CD1c-positive myeloid dendritic cell (primary cell): ENCODE measurements at regions not wholly inside any gene's neighbourhood (a gene's known extent, or its start where the extent isn't known, plus 50 kb on each side); places are given as distances from the start of the nearest gene placed in this dataset.
"Not testable (repeated sequence)": the region's sequence is repeated elsewhere in the genome, so short reads cannot be mapped to it uniquely, and the experiment has no call there.

Source experiments
- DNase-seq: peaks from one replicate; pipeline ENCODE4 v3.0.0-alpha.2; 2016; ENCODE audit errors: extremely low spot score

GRCh38 chr9:78438211-78438610 lies 141.3 kb downstream of the PSAT1 start:
- DNase-seq = no peak

DNA sequence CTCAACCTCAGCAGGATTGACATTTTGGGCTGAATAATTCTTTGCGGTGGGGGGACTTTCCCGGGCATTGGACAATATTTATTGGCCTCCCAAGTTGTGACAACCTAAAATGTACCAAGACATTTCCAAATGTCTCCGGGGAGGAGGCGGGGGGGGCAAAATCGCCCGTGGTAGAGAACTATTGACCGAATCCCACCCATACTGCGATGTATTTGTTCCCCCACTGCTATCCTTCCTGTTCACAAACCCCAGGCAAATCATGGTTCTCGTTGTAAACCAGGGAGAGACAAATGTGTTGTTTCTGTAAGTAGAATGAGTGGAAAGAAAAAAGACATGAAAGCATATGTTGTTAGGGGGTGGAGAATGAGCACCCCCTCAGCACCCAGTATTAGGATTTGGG lies 141.9 kb downstream of the PSAT1 start:
- DNase-seq = no peak

- DNase-seq = peak; percentile 75
These were observed 142.4 kb downstream of the PSAT1 start for GRCh38 chr9:78439190-78439865.

DNA sequence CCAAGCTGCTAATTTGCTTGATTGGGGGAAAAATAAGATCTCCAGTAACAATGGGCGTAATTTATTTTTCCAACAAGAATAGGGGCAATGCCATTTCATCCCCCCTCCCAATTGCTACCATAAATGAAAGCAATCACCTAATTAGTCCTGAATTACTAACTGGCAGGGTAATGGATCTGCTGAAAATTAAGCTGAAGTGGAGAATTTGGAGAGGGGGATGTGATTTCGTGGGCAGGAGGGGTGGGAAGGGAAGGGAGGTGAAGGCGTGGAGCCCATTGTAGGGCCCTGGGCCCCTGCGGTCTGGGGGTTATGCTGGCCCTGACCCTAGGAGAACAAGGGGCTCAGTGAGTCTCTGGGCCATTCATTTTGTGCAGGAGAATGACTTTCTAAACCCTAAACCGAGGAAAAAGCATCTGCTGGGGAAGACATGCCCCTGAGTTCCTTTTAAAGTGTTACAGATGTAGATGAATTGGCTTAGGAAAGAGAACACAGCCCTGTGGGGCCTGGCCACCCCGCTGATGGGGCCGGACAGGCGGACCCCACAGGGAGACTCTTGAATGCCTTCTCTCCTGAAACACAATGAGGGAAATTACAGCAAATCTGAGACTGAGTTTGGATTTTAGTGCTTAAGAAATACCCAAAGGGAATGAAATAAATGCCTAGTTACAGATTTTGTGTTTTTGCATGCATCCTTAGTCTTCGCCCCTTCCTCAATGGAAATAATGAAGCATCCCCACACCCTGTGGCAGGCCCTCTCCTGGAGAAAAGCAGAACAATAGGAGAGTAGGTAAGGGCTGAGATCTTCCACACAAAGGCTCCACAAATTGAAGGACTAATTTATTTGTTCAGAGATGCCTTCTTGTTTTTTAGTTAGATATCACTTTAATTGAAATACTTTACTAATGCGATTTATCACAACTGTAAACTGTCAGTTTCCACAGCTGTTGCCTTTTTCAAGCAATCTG lies 143.2 kb downstream of the PSAT1 start:
- no peak for DNase-seq

GRCh38 chr9:78441396-78441795 lies 144.5 kb downstream of the PSAT1 start:
- no peak for DNase-seq

DNA sequence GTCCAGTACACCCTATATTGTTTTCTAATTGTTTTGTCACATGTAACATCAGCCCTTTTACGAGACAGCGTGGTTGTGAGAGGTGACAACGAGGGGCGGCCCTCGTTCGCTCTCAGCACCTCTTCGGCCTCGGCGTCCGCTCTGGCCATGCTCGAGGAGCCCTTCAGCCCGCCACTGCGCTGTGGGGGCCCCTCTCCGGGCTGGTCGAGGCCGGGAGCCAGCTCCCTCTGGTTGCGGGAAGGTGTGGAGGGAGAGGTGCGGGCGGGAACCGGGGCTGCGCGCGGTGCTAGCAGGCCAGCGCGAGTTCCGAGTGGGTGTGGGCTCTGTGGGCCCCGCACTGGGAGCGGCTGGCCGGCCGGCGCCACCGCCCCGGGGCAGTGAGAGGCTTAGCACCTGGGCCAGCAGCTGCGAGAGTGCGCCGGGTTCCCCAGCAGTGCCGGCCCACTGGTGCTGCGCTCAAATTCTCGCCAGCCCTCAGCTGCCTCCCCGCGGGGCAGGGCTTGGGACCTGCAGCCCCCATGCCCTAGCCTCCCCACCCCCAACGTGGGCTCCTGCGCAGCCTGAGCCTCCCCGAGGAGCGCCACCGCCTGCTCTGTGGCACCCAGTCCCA lies 145.0 kb downstream of the PSAT1 start:
- no peak for DNase-seq

- DNase-seq = not testable (repeated sequence)
These were observed 145.7 kb downstream of the PSAT1 start for GRCh38 chr9:78442577-78442976.

DNA sequence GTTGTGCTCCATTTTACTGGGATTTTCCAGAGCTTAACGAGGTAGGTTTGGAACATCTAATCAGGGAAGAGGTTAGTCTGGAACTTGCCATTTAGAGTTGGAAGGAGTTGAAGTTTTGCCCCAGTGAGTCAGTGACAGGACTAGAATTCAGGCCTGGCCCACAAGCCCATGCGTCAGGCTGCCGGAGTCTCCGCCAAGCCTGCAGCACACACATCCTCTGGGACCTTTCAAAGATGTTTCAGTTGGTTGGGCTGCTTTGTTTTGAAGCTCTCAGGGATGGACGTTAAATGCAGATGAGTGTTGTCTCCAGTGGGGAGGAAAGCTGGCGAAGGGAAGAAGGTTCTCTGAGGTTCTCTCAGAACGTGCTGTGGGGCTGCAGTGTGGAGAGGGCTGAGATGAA lies 147.0 kb downstream of the PSAT1 start:
- no peak for DNase-seq

- DNase-seq = no peak
These were observed 152.2 kb downstream of the PSAT1 start for GRCh38 chr9:78448960-78449673.

DNA sequence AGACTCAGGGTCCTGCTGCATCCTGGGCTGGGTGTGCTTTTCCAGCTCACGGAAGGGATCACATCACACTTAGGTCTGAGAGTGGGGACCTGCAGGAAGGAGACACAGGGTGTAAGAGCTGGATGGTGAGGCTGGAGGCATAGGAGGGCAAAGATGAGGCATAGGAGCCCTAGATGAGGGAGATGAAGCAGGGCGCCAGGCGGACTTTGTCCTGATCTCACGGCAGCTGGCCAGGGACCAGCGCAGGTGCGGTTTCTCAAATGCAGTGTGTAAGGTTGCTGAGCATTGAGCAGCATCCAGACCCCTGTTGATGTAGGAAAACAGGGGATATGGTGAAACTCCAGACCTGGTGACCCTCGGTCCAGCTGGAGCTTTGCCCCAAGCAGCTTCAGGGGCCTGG lies 156.5 kb downstream of the PSAT1 start:
- DNase-seq = no peak

GRCh38 chr9:78462611-78463010 lies 165.7 kb downstream of the PSAT1 start:
- DNase-seq = no peak

DNA sequence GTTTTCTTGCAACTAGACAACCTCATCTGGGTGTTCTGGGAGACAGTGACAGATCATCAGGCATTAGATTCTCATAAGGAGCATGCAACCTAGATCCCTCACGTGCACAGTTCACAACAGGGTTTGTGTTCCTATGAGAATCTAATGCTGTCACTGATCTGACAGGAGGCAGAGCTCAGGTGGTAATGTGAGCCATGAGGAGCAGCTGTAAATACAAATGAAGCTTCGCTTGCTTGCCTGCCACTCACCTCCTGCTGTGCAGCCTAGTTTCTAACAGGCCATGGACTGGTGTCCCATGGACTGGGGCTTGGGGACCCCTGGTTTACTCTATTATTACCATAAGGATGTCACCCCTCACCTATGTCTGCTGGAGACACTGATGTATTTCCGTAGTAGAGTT lies 166.8 kb downstream of the PSAT1 start:
- no peak for DNase-seq

- DNase-seq = no peak
These were observed 171.3 kb downstream of the PSAT1 start for GRCh38 chr9:78468231-78468630.

DNA sequence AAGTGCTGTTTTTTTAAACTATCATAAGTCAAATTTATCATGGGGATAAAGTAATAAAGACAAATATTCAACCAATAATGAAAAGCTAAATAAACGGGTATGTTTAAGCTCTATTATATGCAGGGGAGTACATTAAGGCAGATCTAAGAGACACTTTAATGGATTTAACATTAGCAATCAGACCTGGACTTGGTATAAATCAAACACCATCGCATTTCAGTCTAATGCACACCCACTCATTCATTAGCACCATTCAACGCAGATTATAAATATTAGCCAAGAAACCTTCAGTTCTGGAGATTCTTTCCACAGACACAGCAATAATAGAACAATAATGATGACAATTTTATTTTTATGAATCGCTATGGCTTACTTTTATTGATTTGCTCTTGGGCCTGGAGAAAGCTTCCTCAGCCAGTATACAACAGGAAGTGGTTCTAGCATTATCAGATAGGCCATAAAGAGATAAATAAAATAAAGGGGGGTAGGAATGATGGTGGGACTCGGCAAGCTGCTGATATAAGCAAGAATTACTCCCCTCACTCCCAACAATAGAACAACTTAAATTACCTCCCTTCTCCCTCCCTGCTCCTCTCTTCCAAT lies 172.2 kb downstream of the PSAT1 start:
- no peak for DNase-seq

- DNase-seq = no peak
These were observed 173.3 kb downstream of the PSAT1 start for GRCh38 chr9:78470216-78470615.

DNA sequence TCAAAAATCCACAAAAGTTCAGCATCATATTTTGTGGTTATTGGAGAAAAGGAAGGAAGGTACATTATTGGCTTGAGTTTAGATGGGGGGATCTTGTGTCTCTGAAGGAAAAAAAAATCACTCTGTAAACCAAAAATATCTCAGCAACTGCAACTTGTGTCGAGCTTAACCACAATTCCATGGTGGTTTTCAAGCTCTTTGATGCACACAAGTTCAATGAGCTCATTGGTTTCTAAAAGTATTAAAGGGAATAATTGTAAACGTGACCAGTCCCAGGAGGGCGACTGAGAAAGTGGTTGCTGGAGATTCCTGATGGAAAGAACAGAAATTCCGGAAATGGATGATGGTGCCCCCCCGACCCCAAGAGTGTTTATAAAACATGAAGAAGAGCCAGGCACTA lies 173.8 kb downstream of the PSAT1 start:
- DNase-seq = no peak

DNA sequence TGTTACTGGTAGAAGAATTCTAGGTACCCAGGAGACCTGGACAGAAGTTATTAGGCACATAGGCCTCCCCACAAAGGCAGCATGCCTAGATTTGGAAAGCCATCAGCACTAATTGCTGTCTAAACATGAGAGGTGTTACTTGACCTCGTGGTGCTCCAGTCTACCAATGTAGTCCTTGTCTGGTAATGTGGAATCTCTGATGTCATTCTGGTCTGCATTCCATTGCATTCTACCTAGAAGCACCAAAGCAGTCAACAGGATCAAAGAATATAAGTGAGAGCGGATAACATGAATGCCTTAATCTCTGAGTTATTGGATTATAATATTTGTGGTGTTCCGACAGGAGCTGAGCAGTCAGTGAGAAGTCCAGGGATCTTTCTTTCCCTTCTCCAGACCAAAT lies 175.2 kb downstream of the PSAT1 start:
- DNase-seq = no peak

DNA sequence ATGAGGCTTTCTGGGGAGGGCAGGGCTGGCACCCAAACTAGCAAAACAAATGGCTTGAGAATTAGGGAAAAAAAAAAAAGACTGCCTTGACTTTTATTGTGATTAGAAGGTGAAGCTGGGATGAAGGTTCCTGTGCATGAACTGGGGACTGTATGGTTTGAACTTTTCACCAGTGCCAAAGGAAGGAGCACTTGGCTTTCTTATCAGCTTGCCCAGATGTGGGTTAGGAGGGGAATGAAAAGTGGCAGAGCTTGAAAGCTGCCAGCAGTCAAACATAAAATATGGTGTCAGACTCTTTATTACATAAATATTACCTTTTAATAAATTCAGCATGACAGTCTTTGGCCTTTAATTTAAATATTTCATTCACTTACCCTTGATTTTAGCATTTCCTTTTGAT lies 182.5 kb downstream of the PSAT1 start:
- DNase-seq = no peak

DNA sequence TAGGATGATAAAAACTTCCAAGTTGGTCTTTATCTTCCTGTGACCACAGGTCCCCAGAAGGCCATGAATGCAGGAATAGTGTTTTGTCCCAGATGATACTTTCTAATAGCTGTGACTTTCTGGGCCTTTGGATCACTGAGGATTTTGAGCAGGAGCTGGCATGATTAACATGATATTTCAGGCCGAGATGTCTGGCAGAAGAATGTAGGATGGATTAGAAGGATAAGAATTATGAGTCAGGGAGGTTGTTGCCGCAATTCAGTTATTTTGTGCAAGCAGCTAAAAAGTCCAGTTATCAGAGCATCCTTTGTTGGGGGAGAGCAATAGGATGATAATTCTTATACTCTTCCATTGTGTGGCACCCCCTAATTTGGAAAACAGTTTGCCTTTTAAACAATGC lies 189.7 kb downstream of the PSAT1 start:
- no peak for DNase-seq

GRCh38 chr9:78490231-78490630 lies 193.3 kb downstream of the PSAT1 start:
- DNase-seq = no peak

DNA sequence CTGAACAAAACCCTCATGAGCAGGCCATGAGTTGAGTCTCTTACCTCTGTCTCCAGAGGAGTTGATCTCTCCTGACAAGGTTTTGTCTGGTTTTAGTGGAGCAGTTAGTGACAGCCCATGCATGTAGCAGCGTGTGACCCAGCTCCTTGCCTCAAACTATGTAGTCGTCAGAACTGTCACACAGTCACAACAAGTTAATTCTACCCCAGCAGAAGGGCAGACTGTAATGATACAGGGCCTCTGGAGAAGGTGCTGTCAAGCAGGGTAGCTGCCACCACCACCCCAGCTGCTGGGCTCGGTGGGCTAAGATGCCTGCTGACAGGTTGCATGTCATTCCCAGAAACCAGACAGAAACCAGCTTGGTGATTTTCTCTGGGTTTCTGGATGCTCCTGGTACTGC lies 194.5 kb downstream of the PSAT1 start:
- DNase-seq = no peak
